ENCODE measurements at regions not wholly inside any gene's neighbourhood (a gene's known extent, or its start where the extent isn't known, plus 50 kb on each side); places are given as distances from the start of the nearest gene placed in this dataset.

DNA sequence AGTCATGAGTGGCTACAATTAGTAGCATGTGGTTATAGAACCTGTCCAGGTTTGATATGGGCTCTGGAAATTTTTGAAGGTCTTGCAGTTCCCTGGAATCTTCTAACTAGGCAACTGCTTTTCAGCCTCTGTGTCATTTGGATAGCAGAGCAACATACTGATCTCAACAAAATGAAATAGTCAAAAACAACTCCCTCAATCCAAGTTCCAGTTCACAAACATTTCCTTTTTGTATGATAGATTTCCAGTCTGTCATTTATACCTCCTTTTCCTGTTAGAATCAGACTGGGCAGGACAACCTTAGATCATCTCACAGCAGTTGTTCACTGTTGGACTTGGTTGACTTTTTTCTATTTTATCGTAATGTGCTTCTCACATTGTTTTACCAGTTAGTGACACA lies 442.1 kb upstream of the PDE3A start:
- TF ChIP-seq, protein P1, sequence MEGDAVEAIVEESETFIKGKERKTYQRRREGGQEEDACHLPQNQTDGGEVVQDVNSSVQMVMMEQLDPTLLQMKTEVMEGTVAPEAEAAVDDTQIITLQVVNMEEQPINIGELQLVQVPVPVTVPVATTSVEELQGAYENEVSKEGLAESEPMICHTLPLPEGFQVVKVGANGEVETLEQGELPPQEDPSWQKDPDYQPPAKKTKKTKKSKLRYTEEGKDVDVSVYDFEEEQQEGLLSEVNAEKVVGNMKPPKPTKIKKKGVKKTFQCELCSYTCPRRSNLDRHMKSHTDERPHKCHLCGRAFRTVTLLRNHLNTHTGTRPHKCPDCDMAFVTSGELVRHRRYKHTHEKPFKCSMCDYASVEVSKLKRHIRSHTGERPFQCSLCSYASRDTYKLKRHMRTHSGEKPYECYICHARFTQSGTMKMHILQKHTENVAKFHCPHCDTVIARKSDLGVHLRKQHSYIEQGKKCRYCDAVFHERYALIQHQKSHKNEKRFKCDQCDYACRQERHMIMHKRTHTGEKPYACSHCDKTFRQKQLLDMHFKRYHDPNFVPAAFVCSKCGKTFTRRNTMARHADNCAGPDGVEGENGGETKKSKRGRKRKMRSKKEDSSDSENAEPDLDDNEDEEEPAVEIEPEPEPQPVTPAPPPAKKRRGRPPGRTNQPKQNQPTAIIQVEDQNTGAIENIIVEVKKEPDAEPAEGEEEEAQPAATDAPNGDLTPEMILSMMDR (conservative IDR thresholded peaks at IDR 0.05 in 1 of 2, IDR thresholded peaks at IDR 0.05 in 1 of 2; ENCODE audit: low read depth in 1 of 2, low read length in 2 of 2): no peak
- TF ChIP-seq EZH2 (IDR thresholded peaks at IDR 0.05; ENCODE audit: low read length, missing control alignments): no peak

All from fibroblast of lung (primary cell).